ENCODE measurements at regions not wholly inside any gene's neighbourhood (a gene's known extent, or its start where the extent isn't known, plus 50 kb on each side); places are given as distances from the start of the nearest gene placed in this dataset.

- no peak for DNase-seq
These were observed 129.6 kb upstream of the CNTN6 start for GRCh38 chr3:963255-963654.

- no peak for DNase-seq
These were observed 129.1 kb upstream of the CNTN6 start for GRCh38 chr3:963755-964154.

- DNase-seq: no peak
These were observed 127.0 kb upstream of the CNTN6 start for GRCh38 chr3:965826-966225.

GRCh38 chr3:966341-966740, 126.5 kb upstream of the CNTN6 start:
- no peak for DNase-seq

GRCh38 chr3:973340-973739, 119.5 kb upstream of the CNTN6 start:
- no peak for DNase-seq

GRCh38 chr3:976006-976405, 116.8 kb upstream of the CNTN6 start:
- DNase-seq: no peak

- no peak for DNase-seq
These were observed 111.7 kb upstream of the CNTN6 start for GRCh38 chr3:981156-981555.

- no peak for DNase-seq
These were observed 104.0 kb upstream of the CNTN6 start for GRCh38 chr3:988785-989184.

GRCh38 chr3:992871-993270, 100.0 kb upstream of the CNTN6 start:
- no peak for DNase-seq

- DNase-seq: no peak
These were observed 90.8 kb upstream of the CNTN6 start for GRCh38 chr3:1002010-1002409.

GRCh38 chr3:1007866-1008265, 85.0 kb upstream of the CNTN6 start:
- no peak for DNase-seq

- no peak for DNase-seq
These were observed 82.6 kb upstream of the CNTN6 start for GRCh38 chr3:1010228-1010627.

GRCh38 chr3:1015826-1016225, 77.0 kb upstream of the CNTN6 start:
- no peak for DNase-seq

GRCh38 chr3:1017870-1018269, 75.0 kb upstream of the CNTN6 start:
- DNase-seq: no peak

- DNase-seq: no peak
These were observed 73.7 kb upstream of the CNTN6 start for GRCh38 chr3:1019157-1019556.

- no peak for DNase-seq
These were observed 66.4 kb upstream of the CNTN6 start for GRCh38 chr3:1026395-1026794.

- DNase-seq: no peak
These were observed 56.5 kb upstream of the CNTN6 start for GRCh38 chr3:1036207-1036826.

GRCh38 chr3:1037631-1038030, 55.2 kb upstream of the CNTN6 start:
- DNase-seq: no peak

All from HCEC 1CT (cell line).